KMS-11 (cell line): ENCODE measurements at regions not wholly inside any gene's neighbourhood (a gene's known extent, or its start where the extent isn't known, plus 50 kb on each side); places are given as distances from the start of the nearest gene placed in this dataset.

Source experiments
- H2AFZ ChIP-seq: fragments of 200-600 bp; sonication (generic); 2 replicates; pipeline ENCODE4 v1.6.1; 2016; ENCODE audit warnings: antibody characterized with exemption, mixed run types, low read depth
- H3K27ac ChIP-seq: fragments of 200-600 bp; sonication (generic); 2 replicates; pipeline ENCODE4 v1.6.1; 2016; ENCODE audit warnings: mild to moderate bottlenecking, mixed run types
- H3K27me3 ChIP-seq: fragments of 200-600 bp; sonication (generic); 2 replicates; pipeline ENCODE4 v1.6.1; 2017; ENCODE audit warnings: mild to moderate bottlenecking, low read depth, mixed run types, moderate library complexity; ENCODE audit not compliant: insufficient read depth
- H3K36me3 ChIP-seq: fragments of 200-600 bp; sonication (generic); 2 replicates; pipeline ENCODE4 v1.6.1; 2017; ENCODE audit warnings: mild to moderate bottlenecking, mixed run types; ENCODE audit not compliant: insufficient read depth
- H3K4me1 ChIP-seq: fragments of 200-600 bp; sonication (generic); 2 replicates; pipeline ENCODE4 v1.6.1; 2016; ENCODE audit warnings: mild to moderate bottlenecking, low read depth, mixed run types; ENCODE audit not compliant: poor library complexity, severe bottlenecking
- H3K4me2 ChIP-seq: fragments of 200-600 bp; sonication (generic); 2 replicates; pipeline ENCODE4 v1.7.0; 2016; ENCODE audit warnings: mild to moderate bottlenecking, mixed run types
- H3K4me3 ChIP-seq: fragments of 200-600 bp; sonication (generic); IDR thresholded peaks from 2 replicates; pipeline ENCODE4 v1.6.1; 2017; ENCODE audit warnings: low read depth, low read length, mixed read lengths; ENCODE audit not compliant: insufficient read depth
- H3K79me2 ChIP-seq: fragments of 200-600 bp; sonication (generic); 2 replicates; pipeline ENCODE4 v1.6.1; 2016; ENCODE audit warnings: low read depth, mixed run types; ENCODE audit not compliant: insufficient read depth
- H3K9ac ChIP-seq: fragments of 200-600 bp; sonication (generic); 2 replicates; pipeline ENCODE4 v1.6.1; 2016; ENCODE audit warnings: mild to moderate bottlenecking, mixed run types
- H4K20me1 ChIP-seq: fragments of 200-600 bp; sonication (generic); 2 replicates; pipeline ENCODE4 v1.6.1; 2016; ENCODE audit warnings: mild to moderate bottlenecking, mixed run types; ENCODE audit not compliant: insufficient read depth
- CTCF ChIP-seq: fragments of 200-600 bp; sonication (generic); conservative IDR thresholded peaks from 2 replicates; pipeline ENCODE4 v1.6.1; 2017; ENCODE audit warnings: low read depth, mild to moderate bottlenecking, antibody characterized with exemption, low read length, moderate library complexity, mixed read lengths

- Histone ChIP-seq H3K27ac (no peak overlapping the region), H3K27me3 (no peaks in the 10 kb centered on the region), H3K36me3 (no peaks in the 10 kb centered on the region), H2AFZ (no peak overlapping the region), H3K4me1 (no peaks in the 10 kb centered on the region), H3K4me2 (no peak overlapping the region), H3K79me2 (no peaks in the 10 kb centered on the region), H3K9ac (no peak overlapping the region), H3K4me3 (no peak overlapping the region), H4K20me1 (no peaks in the 10 kb centered on the region)
- no peak for TF ChIP-seq CTCF
Measured at GRCh38 chr14:96959992-96960391, 162.8 kb downstream of the VRK1 start.

GRCh38 chr14:96960598-96961116 lies 163.5 kb downstream of the VRK1 start:
- no peak overlapping the region for H2AFZ ChIP-seq
- H3K79me2 ChIP-seq = no peaks in the 10 kb centered on the region
- H3K27ac ChIP-seq = no peak overlapping the region
- H4K20me1 ChIP-seq = no peaks in the 10 kb centered on the region
- H3K4me2 ChIP-seq = no peak overlapping the region
- H3K4me3 ChIP-seq = no peak overlapping the region
- no peaks in the 10 kb centered on the region for H3K36me3 ChIP-seq
- no peak overlapping the region for H3K9ac ChIP-seq
- no peaks in the 10 kb centered on the region for H3K27me3 ChIP-seq
- no peak for TF ChIP-seq CTCF
- H3K4me1 ChIP-seq = no peaks in the 10 kb centered on the region

GRCh38 chr14:96961895-96962294 lies 164.7 kb downstream of the VRK1 start:
- Histone ChIP-seq H3K4me2 (no peak overlapping the region), H2AFZ (no peak overlapping the region), H3K9ac (no peak overlapping the region), H4K20me1 (no peaks in the 10 kb centered on the region), H3K27me3 (no peaks in the 10 kb centered on the region), H3K4me1 (no peaks in the 10 kb centered on the region), H3K27ac (no peak overlapping the region), H3K36me3 (no peaks in the 10 kb centered on the region), H3K4me3 (no peak overlapping the region), H3K79me2 (no peaks in the 10 kb centered on the region)
- no peak for TF ChIP-seq CTCF

- Histone ChIP-seq H2AFZ (no peak overlapping the region), H3K9ac (no peak overlapping the region), H3K4me3 (no peak overlapping the region), H3K27ac (no peak overlapping the region), H3K79me2 (no peaks in the 10 kb centered on the region), H3K4me1 (no peaks in the 10 kb centered on the region), H3K4me2 (no peak overlapping the region), H3K27me3 (no peaks in the 10 kb centered on the region), H4K20me1 (no peaks in the 10 kb centered on the region), H3K36me3 (no peaks in the 10 kb centered on the region)
- no peak for TF ChIP-seq CTCF
Measured at GRCh38 chr14:96962337-96962736, 165.2 kb downstream of the VRK1 start.
